Embryonic facial prominence (tissue), 1 donor: ENCODE measurements at regions not wholly inside any gene's neighbourhood (a gene's known extent, or its start where the extent isn't known, plus 50 kb on each side); places are given as distances from the start of the nearest gene placed in this dataset.

Experiments used
- DNase-seq: peaks from one replicate; pipeline ENCODE4 v3.0.0-alpha.2; 2016; ENCODE audit errors: extremely low spot score

- DNase-seq: no peak
Observed at GRCh38 chr2:128775914-128776285, 457.2 kb upstream of the HS6ST1 start.

DNA sequence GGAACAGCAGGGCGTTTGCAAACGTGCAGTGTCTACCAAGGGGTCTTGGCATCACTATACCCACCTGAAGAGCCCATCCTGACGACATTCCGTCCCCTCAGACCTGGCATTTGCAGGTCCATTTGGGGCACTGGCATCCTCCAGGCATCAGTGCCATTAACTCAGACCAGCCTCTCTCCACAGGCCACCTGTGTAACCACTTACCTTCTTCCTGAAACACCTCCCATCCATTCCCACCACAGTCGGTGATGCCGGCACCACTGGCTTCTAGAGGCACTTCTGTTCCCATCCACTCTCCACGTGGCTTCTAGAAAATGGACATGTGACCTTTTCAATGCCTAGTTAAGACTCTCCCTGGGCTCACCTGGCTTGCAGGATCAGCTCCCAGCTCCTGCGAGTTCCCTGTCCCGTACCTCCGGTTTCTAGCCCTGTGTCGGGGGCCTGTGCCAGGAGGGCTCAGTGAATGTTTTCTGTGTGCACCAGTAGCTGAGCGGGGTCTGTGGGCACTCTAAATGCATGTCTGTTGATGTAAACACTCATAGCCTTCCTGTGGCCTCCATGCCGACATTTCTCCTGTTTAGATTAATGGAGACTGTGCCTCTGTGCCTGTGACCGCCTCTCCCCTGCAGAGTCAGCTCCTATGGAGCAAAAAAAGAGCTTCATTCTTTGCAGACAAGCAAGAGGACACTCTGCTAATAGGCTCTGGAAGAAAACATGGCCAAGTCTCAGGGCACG lies 458.0 kb upstream of the HS6ST1 start:
- no peak for DNase-seq

DNA sequence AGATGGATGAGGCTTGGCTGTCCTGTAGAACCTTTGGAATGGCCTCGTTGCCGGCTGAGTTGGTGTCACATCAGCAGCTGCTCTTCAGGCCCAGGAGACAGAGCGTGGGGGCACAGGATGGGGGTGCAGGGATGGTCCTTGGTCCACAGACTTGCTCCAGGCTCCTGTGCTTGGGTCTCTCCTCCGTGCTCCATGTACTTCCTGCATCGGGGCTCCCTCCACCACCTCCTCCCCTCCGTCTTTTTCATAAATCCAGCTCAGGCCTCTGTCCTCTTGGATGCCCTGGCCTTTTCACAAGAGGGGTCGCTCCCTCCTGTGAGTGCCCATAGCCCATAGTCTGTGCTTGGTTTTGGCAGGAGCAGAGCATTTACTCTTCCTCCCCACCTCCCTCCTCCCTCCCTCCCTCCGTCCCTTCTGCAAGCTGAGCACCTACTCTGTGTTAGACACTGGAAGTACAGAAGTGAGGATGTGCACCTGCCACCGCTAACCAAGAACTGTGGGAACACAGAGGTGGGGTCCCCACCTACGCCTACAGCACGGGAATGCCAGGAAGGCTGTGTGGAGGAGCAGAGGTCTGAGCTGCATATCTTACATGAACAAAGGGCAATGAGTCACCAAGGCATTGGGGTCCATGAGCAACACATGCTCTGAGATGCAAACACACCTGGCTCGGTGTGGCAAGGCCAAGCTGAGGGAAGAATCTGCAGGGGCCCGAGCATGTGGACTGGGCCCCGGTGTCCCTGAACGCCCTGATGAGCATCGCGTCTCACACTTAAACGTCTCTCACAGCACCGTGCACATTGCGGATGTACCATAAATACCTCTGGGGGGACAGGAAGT lies 458.7 kb upstream of the HS6ST1 start:
- no peak for DNase-seq

DNA sequence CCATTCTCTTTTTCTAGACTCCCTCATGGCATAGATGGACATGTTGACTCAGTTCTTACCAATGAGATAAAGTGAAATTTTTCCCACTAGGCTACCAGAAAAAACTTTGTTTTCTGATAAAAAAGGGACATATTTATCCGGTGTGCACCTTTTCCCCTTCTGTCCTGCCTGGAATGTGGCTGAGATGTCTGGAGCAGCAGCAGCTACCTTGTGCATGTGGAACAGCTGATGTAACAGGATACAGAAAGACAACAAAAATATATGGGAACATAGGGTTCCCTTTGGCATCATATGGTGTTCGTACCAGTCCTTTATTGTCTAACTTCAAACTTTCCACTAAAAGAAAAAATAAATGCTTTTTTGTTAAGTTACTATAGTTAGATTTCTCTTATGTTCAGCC lies 460.2 kb upstream of the HS6ST1 start:
- DNase-seq: no peak

DNA sequence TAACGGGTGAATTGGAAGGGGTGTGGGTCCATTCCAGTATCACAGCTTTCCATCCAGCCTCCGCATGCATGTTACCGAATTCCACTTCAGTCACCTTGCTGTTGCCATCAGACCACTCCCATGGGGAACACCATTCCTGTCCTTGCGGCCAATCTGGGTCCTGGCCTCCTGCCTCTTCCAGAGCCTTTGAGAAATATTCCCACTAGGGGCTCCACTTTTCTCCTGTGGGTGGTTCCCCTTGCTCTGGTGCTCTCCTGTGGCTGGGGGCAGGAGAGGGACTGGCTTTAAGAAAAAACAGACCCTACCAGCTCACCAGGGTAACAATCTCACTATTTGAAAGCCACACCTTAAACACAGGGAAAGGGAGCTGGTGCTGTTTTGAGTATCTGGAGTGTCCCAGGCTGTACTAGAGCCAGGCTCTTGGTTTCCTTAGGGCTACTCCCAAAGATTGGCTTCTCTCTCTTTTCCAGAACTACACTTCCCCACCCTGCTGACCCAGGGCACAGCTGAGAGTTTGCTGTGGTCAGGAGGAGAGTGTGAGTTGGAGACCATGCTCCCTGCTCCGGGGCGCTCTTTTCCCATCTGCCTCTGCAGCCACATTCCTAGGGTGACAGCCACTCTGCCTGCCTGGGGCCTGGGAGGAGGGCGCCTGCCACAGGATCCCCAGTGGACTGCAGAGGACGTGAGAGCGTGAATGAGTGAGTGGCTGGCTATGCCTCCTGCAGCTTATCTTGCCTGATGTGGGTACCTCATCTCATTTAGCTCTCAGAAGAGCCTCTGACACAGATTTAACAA lies 460.8 kb upstream of the HS6ST1 start:
- DNase-seq: no peak

- no peak for DNase-seq
Observed at GRCh38 chr2:128780434-128781080, 461.9 kb upstream of the HS6ST1 start.

GRCh38 chr2:128781166-128781565 lies 462.5 kb upstream of the HS6ST1 start:
- DNase-seq: no peak

GRCh38 chr2:128781585-128782385 lies 463.1 kb upstream of the HS6ST1 start:
- no peak for DNase-seq

DNA sequence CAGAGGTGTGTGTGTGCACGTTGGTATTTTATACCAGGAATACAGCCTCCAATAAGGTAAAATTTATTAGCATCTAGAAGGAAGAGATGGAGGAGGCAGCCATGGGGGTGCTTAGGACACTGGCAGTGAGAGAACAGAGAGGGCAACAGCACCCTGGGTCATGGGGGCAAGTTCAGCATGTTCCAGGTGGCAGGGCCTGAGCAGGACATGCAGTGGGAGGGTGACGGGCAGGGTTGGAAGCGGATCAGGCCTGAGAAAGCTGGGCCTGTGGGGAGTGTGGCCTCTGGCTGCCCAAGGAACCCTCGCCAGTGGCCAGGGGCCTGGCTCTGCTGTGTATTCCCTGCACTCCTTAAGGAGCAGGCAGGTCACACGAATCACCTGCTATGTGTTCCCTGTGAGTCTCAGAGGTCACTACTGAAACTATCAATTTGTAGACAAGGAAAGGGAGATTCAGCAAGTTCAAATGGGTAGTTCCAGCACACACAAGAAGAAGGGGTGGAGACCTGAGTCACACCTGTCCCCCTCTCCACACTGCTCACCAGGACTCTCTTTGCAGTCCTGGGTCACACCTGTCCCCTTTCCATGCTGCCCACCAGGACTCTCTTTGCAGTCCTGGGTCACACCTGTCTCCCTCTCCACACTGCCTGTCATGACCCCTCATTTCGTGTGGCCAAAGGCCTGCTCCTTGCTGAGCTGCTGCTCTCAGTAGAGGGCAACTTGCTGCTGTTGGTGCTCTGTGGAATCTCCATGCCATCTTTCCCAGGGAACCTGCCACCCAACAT lies 463.9 kb upstream of the HS6ST1 start:
- DNase-seq: no peak

GRCh38 chr2:128783193-128783671 lies 464.6 kb upstream of the HS6ST1 start:
- no peak for DNase-seq

DNA sequence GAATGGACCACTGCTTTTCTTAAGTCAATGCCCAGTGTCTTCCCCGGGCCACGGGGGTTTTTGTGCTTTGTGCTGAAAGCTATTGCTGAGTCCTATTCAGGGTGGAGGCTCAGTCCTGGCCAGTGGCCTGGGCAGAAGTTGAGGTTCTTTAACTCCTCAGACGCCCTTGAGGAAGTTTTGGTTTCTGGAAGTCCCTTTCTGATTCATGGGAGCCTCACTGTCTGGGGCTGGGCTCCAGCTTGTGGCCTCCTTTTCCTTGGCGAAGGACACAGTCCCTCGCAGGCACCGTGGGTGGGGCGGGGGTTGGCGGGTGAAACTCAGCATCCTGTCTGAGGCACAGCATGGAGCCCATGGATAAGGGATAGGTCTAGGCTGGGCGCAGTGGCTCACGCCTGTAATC lies 465.2 kb upstream of the HS6ST1 start:
- no peak for DNase-seq

DNA sequence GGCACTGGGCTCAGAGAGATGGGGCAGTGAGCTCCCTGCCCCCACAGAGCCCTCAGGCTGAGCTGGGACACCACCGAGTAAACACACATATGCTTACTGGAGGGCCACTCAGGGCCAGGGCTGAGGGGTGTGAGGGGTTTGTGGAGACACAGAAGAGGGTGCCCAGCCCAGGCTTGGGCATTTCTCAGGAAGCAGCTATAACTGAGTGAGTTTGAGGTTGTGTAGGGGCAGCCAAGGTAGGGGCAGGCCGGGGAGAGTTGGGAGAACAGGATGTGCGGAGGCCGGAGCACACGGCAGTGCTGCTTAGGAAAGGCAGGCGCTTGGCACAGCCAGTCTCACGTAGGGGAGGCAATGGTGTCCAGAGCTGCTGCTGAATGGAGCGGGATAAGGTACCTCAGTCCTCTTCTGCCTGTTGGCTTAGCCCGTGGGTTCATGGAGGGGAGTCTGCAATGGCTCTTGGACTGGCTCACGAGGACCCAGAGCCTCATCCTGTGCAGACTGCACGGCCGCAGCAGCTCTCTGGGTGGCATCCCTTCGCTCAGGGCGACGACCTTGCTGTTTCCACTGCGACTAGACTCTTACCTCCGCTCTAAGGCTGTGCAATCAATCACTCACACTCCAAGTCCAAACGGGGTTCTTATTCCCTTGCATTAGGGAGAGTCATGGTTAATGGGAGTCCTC lies 466.1 kb upstream of the HS6ST1 start:
- DNase-seq: no peak

GRCh38 chr2:128786316-128786715 lies 467.6 kb upstream of the HS6ST1 start:
- no peak for DNase-seq

DNA sequence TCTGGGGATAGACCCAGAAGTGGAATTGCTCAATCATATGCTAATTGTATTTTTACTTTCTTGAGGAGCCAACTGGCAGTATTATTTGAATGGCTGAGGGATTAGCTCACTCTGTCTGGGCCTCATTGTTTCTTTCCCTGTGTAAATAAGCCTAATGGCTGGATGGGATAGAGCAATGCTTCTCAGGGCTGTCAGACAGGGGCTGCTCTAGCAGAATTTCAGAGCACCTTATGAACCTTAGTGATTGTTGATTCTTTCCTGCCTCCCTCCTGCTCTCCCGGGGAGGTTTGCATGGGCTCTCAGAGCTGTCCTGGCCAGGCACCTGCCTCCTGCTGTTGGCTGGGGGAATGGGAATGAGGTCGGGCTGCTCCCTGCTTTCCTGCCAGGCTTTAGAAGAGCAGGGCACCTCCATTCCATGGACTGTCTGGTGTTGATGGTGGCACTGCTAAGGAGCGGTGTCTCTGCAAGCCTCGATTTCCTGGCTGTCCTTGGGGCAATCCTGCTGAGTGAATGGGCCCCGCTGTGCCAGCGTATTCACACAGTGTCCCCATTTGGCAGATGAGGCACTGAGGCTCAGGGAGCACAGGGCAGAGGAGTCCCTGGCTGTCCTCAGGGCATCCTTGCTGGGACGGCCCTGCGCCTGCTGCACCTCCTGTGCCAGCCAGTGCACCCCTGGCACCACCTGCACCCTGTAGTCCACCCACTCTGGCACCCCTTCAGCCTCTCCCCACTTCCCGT lies 468.2 kb upstream of the HS6ST1 start:
- no peak for DNase-seq

DNA sequence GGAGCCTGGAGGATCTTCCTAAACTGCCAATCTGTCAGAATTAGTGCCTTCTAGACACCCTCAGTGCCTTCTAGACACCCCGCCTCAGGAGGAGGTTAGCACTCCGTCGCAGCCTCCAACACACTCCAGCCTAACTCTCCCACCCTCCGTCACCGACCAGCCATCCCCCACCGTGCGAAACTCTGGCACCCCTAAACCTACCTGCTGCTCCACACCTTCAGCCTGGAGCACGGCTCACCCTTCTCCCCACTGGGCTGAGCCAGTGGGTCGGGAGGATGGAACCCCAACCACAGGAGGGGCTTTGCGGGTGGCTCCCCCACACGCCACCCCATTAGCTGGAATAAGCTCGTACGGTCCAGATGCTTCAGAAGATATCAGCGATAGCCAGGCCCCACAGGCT lies 468.9 kb upstream of the HS6ST1 start:
- no peak for DNase-seq

DNA sequence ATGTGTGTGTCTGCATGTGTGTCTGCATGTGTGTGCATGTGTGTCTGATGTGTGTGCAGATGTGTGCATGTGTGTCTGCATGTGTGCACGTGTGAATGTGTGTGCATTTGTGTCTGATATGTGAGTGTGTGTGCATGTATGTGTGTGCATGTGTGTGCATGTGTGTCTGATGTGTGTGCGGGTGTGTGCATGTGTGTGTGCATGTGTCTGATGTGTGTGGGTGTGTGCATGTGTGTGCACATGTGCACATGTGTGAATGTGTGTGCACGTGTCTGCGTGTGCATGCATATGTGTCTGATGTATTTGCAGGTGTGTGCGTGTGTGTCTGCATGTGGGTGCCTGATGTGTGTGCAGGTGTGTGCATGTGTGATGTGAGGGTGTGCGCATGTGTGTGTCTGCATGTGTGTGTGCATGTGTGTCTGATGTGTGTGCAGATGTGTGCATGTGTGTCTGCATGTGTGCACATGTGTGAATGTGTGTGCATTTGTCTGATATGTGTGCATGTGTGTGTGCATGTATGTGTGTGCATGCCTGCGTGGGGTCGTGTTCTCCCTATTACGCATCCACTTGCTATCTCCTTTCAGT lies 470.1 kb upstream of the HS6ST1 start:
- DNase-seq: no peak

- no peak for DNase-seq
Observed at GRCh38 chr2:128789221-128789620, 470.6 kb upstream of the HS6ST1 start.

- DNase-seq: no peak
Observed at GRCh38 chr2:128789776-128790455, 471.2 kb upstream of the HS6ST1 start.
